ENCODE measurements at regions not wholly inside any gene's neighbourhood (a gene's known extent, or its start where the extent isn't known, plus 50 kb on each side); places are given as distances from the start of the nearest gene placed in this dataset.

GRCh38 chr4:43224559-43224958, 332.0 kb downstream of the GRXCR1 start:
- TF ChIP-seq CREB1 (CRISPR knock-in tag; IDR thresholded peaks at IDR 0.05; ENCODE audit: low read depth), result no peak
- TF ChIP-seq EZH2 (IDR thresholded peaks at IDR 0.05; ENCODE audit: low read depth, unreplicated experiment), result no peak
- no peak for TF ChIP-seq CTCF (conservative IDR thresholded peaks at IDR 0.05; ENCODE audit: low read depth in 2 of 2)

Measured in GM23338 (cell line).